ENCODE measurements at regions not wholly inside any gene's neighbourhood (a gene's known extent, or its start where the extent isn't known, plus 50 kb on each side); places are given as distances from the start of the nearest gene placed in this dataset.

DNA sequence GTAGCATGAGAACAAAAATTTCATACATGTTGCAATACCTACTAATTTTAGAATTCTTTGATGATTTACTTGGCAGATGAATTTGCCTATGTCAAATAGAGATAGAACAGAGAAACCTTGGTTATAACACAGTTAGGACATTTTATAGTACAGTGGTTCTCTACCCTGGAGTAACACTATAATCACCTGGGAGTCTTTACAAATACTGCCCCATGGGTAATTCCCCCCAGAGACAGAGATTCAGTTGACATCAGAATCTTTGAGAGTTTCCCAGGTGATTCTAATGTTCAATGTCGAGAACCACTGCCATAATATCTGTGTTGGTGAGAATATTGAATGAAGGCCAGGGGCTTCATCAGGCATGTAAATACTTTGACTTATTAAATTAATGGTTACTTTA lies 401.3 kb upstream of the NDST4 start:
- CTCF ChIA-PET = no interaction called here
- H3K4ac ChIP-seq (ENCODE audit: low read depth, low read length) = no peak overlapping the region
- H3K9me1 ChIP-seq (ENCODE audit: insufficient read depth, low read length) = no peaks in the 10 kb centered on the region
- TF ChIP-seq NFE2L2 (IDR thresholded peaks at IDR 0.05; ENCODE audit: low read depth, low read length) (no peak), MAFK (IDR thresholded peaks at IDR 0.05; ENCODE audit: low read depth, low read length) (no peak), MAZ (IDR thresholded peaks at IDR 0.05; ENCODE audit: borderline replicate concordance, low read depth, low read length) (no peak), CEBPB (IDR thresholded peaks at IDR 0.05; ENCODE audit: low read depth, low read length) (no peak), CHD1 (IDR thresholded peaks at IDR 0.05; ENCODE audit: low read depth, low read length) (no peak), USF2 (IDR thresholded peaks at IDR 0.05; ENCODE audit: low read depth, low read length) (no peak), SMC3 (IDR thresholded peaks at IDR 0.05; ENCODE audit: low read depth, low read length) (no peak), MXI1 (IDR thresholded peaks at IDR 0.05; ENCODE audit: borderline replicate concordance, low read depth, low read length) (no peak), RFX5 (IDR thresholded peaks at IDR 0.05; ENCODE audit: low read depth, low read length) (no peak), POLR2A (IDR thresholded peaks at IDR 0.05; ENCODE audit: low read depth, low read length) (no peak), BHLHE40 (IDR thresholded peaks at IDR 0.05; ENCODE audit: low read depth, low read length) (no peak), RCOR1 (IDR thresholded peaks at IDR 0.05; ENCODE audit: insufficient replicate concordance, low read length) (no peak), FOS (IDR thresholded peaks at IDR 0.05; ENCODE audit: low read depth, low read length) (no peak)
- TF ChIP-seq, protein P1, sequence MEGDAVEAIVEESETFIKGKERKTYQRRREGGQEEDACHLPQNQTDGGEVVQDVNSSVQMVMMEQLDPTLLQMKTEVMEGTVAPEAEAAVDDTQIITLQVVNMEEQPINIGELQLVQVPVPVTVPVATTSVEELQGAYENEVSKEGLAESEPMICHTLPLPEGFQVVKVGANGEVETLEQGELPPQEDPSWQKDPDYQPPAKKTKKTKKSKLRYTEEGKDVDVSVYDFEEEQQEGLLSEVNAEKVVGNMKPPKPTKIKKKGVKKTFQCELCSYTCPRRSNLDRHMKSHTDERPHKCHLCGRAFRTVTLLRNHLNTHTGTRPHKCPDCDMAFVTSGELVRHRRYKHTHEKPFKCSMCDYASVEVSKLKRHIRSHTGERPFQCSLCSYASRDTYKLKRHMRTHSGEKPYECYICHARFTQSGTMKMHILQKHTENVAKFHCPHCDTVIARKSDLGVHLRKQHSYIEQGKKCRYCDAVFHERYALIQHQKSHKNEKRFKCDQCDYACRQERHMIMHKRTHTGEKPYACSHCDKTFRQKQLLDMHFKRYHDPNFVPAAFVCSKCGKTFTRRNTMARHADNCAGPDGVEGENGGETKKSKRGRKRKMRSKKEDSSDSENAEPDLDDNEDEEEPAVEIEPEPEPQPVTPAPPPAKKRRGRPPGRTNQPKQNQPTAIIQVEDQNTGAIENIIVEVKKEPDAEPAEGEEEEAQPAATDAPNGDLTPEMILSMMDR (conservative IDR thresholded peaks at IDR 0.05; ENCODE audit: low read depth, low read length) = no peak
- TF ChIP-seq, protein P2, sequence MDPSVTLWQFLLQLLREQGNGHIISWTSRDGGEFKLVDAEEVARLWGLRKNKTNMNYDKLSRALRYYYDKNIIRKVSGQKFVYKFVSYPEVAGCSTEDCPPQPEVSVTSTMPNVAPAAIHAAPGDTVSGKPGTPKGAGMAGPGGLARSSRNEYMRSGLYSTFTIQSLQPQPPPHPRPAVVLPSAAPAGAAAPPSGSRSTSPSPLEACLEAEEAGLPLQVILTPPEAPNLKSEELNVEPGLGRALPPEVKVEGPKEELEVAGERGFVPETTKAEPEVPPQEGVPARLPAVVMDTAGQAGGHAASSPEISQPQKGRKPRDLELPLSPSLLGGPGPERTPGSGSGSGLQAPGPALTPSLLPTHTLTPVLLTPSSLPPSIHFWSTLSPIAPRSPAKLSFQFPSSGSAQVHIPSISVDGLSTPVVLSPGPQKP (IDR thresholded peaks at IDR 0.05; ENCODE audit: borderline replicate concordance, low read depth, low read length) = no peak
- no peaks in the 10 kb centered on the region for H3K4me1 ChIP-seq (ENCODE audit: control insufficient read depth, insufficient read depth, low read length)
- no peak overlapping the region for H2AK5ac ChIP-seq (ENCODE audit: low read depth, low read length)
- H2AFZ ChIP-seq (replicated peaks; ENCODE audit: low read length, poor library complexity) = no peak overlapping the region
- H3K27me3 ChIP-seq (ENCODE audit: control insufficient read depth, insufficient read depth, low read length) = no peaks in the 10 kb centered on the region
- BruUV-seq (replicated peaks) = no TSS peak
- no peaks in the 10 kb centered on the region for H4K20me1 ChIP-seq (ENCODE audit: insufficient read depth, low read length)
- H3K27ac ChIP-seq (ENCODE audit: insufficient read depth, low read length) = no peak overlapping the region
- H2BK15ac ChIP-seq (ENCODE audit: low read depth, low read length) = no peak overlapping the region
- no peak overlapping the region for H3K23ac ChIP-seq (ENCODE audit: low read depth, low read length)
- no peak overlapping the region for H3K4me3 ChIP-seq (ENCODE audit: insufficient read depth, low read depth, low read length)
- H2BK5ac ChIP-seq (ENCODE audit: low read depth, low read length, poor library complexity, severe bottlenecking) = no peak overlapping the region
- H2BK120ac ChIP-seq (ENCODE audit: low read depth, low read length) = no peak overlapping the region
- no peak overlapping the region for H3K9ac ChIP-seq (ENCODE audit: low read depth, low read length)
- H3K18ac ChIP-seq (ENCODE audit: low read depth, low read length) = no peak overlapping the region
- in situ Hi-C loops (cut with MboI; ENCODE audit: low sequenced_read_pairs) (no loop called here), intact Hi-C loops (cut with micrococcal nuclease) (no loop called here), dilution Hi-C loops (cut with HindIII; ENCODE audit: low sequenced_read_pairs, unreplicated experiment) (no loop called here)
- POLR2A ChIA-PET (ENCODE audit: unreplicated experiment) = no interaction called here
- H3K9me3 ChIP-seq (ENCODE audit: control insufficient read depth, insufficient read depth, low read length) = 0 out of 2 replicates have a peak, but pooled peaks cover 1% of the 10 kb centered on the region
- no peaks in the 10 kb centered on the region for H3K36me3 ChIP-seq (ENCODE audit: control insufficient read depth, insufficient read depth, low read length)
- no CpG with 5 or more reads among the region's 1 CpG for WGBS, 2 experiments (ENCODE audit: extremely low coverage in 2 of 2, insufficient read length in 1 of 2)
- H3K14ac ChIP-seq (replicated peaks; ENCODE audit: low read depth, low read length) = no peak overlapping the region
- no peak overlapping the region for H3K4me2 ChIP-seq (ENCODE audit: low read depth, low read length)
- DNase-seq (no peak), ATAC-seq (ENCODE audit: low read depth) (no peak)
- H3K56ac ChIP-seq (ENCODE audit: extremely low read depth, insufficient read depth, low read length) = no peak overlapping the region
- no peak overlapping the region for H2AK9ac ChIP-seq (replicated peaks; ENCODE audit: low read depth, low read length, poor library complexity)
- no peak overlapping the region for H4K91ac ChIP-seq (ENCODE audit: insufficient read depth, low read depth, low read length)
- H4K5ac ChIP-seq (ENCODE audit: low read depth, low read length) = no peak overlapping the region
- H2BK20ac ChIP-seq (ENCODE audit: low read depth, low read length) = no peak overlapping the region
- no peak overlapping the region for H4K8ac ChIP-seq (ENCODE audit: low read depth in 2 of 2, low read length in 2 of 2)
- no peaks in the 10 kb centered on the region for H3K79me1 ChIP-seq (ENCODE audit: low read depth in 1 of 2, low read length in 2 of 2)

Data from IMR-90 (cell line).